ENCODE measurements at regions not wholly inside any gene's neighbourhood (a gene's known extent, or its start where the extent isn't known, plus 50 kb on each side); places are given as distances from the start of the nearest gene placed in this dataset.

GRCh38 chr2:176768185-176768584, 444.4 kb upstream of the HNRNPA3 start:
- Histone ChIP-seq H3K36me3 (no peaks in the 10 kb centered on the region), H3K27ac (no peak overlapping the region), H3K27me3 (no peaks in the 10 kb centered on the region), H3K9me3 (peaks cover 0 to 3% (median 0%) of the 10 kb centered on the region in 4 donors), H3K4me3 (no peak overlapping the region), H3K4me1 (no peaks in the 10 kb centered on the region)
- no peak for TF ChIP-seq POLR2A (IDR thresholded peaks at IDR 0.05)
- TF ChIP-seq, protein P1, sequence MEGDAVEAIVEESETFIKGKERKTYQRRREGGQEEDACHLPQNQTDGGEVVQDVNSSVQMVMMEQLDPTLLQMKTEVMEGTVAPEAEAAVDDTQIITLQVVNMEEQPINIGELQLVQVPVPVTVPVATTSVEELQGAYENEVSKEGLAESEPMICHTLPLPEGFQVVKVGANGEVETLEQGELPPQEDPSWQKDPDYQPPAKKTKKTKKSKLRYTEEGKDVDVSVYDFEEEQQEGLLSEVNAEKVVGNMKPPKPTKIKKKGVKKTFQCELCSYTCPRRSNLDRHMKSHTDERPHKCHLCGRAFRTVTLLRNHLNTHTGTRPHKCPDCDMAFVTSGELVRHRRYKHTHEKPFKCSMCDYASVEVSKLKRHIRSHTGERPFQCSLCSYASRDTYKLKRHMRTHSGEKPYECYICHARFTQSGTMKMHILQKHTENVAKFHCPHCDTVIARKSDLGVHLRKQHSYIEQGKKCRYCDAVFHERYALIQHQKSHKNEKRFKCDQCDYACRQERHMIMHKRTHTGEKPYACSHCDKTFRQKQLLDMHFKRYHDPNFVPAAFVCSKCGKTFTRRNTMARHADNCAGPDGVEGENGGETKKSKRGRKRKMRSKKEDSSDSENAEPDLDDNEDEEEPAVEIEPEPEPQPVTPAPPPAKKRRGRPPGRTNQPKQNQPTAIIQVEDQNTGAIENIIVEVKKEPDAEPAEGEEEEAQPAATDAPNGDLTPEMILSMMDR (IDR thresholded peaks at IDR 0.05) = no peak
- peak in 1 of 3 donors; percentile 48 for DNase-seq

DNA sequence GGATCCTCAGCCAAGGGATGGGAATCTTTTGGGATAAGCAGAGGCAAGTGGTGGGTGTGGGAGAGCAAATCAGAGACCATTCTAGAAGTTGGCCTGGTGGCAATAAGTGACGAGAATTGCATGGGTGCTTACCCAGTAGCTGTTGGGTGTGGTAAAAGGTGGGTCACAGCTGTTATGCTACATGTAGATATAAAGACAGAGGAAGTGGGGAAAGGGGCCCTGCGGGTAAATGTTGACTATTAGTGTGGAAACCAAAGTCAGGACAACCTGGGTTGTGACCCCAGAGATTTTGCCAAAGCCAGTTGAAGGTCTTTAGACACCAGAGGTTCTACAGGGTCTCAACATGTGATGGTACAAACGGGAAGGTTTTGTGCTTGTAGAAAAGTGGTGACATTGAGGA, 443.6 kb upstream of the HNRNPA3 start:
- Histone ChIP-seq H3K9me3 (peaks cover 0 to 3% (median 0%) of the 10 kb centered on the region in 4 donors), H3K27me3 (no peaks in the 10 kb centered on the region), H3K4me1 (no peaks in the 10 kb centered on the region), H3K27ac (no peak overlapping the region), H3K4me3 (no peak overlapping the region), H3K36me3 (no peaks in the 10 kb centered on the region)
- TF ChIP-seq, protein P1 (IDR thresholded peaks at IDR 0.05) = no peak
- TF ChIP-seq POLR2A (IDR thresholded peaks at IDR 0.05) = no peak
- no peak for DNase-seq

DNA sequence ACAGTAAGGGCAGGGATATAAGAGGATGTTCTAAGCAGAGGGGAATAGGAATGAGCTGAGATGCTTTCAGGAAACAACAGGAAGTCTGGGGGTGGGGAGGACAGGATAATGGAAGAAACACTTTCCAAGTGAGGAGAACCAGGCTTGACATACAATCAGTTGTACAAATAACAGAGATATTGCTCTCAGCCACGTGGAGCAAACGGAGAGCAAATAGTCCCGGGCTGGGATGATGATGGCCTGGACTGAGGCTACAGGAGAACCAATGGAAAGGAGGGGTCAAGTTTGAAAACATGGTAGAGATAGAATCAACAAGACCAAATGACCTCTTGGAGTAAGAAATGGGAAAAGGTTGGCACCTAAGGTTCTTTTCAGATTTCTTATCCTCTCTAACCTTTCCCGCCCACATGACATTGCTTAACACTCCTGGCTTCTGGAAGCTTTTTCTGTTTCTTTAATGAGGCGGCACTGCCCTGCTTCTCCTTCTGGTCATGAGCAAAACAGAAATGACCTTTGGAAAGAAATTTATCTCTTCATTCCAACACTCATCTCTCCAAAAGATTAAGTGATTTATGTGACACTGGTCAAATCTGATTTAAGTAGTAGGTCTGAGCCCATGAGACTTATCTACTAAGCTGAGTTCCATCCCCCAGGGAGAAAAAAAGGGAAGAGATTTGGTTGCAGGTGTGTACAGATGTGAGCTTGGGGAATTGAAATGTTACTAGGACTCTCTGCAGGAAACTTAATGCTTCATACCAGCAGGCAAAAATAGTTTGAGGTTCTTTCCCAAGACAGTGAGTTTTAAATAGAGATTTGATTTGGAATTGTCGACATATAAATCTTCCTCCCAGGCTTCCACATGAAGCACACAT, 442.9 kb upstream of the HNRNPA3 start:
- Histone ChIP-seq H3K4me1 (no peaks in the 10 kb centered on the region), H3K36me3 (no peaks in the 10 kb centered on the region), H3K4me3 (no peak overlapping the region), H3K27ac (no peak overlapping the region), H3K27me3 (no peaks in the 10 kb centered on the region), H3K9me3 (peaks cover 0 to 3% (median 0%) of the 10 kb centered on the region in 4 donors)
- DNase-seq = no peak
- TF ChIP-seq POLR2A (IDR thresholded peaks at IDR 0.05) = no peak
- TF ChIP-seq, protein P1 (IDR thresholded peaks at IDR 0.05) = no peak

- H3K4me3 ChIP-seq = no peak overlapping the region
- no peaks in the 10 kb centered on the region for H3K4me1 ChIP-seq
- no peak for TF ChIP-seq POLR2A (IDR thresholded peaks at IDR 0.05)
- TF ChIP-seq, protein P1 (IDR thresholded peaks at IDR 0.05) = no peak
- H3K9me3 ChIP-seq = peaks cover 0 to 3% (median 0%) of the 10 kb centered on the region in 4 donors
- H3K27me3 ChIP-seq = no peaks in the 10 kb centered on the region
- no peak for DNase-seq
- H3K36me3 ChIP-seq = no peaks in the 10 kb centered on the region
- H3K27ac ChIP-seq = no peak overlapping the region
These were observed 439.8 kb upstream of the HNRNPA3 start for GRCh38 chr2:176772816-176773215.

DNA sequence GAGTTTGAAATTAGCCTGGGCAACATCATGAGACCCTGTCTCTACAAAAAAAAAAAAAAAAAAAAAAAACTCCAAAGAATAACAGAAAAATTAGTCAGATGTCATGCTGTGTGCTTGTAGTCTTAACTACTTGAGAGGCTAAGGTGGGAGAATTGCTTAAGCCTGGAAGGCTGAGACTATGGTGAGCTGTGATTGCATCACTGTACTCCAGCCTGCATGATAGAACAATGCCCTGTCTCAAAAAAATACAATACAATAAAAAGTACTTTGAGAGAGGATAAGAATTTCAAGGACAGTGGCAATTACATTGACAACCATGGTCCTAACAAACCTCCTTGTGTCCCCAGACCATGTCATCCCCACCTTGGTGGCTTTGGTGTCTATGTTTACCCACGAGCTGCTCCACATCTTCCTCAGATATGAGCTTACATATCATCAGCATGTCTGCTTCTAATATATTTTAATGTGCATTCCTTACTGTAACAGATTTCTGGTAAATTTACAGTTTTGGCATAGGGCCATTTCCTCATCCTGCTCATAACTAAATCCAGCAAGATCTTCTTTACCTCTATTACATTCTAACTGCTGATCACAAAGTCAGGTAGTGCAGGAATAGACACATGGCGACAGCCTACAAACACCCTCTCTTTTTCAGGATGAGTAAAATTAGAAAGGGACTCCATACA, 437.7 kb upstream of the HNRNPA3 start:
- Histone ChIP-seq H3K36me3 (no peaks in the 10 kb centered on the region), H3K9me3 (peaks cover 0 to 3% (median 0%) of the 10 kb centered on the region in 4 donors), H3K4me1 (no peaks in the 10 kb centered on the region), H3K27ac (no peak overlapping the region), H3K27me3 (no peaks in the 10 kb centered on the region), H3K4me3 (no peak overlapping the region)
- TF ChIP-seq, protein P1 (IDR thresholded peaks at IDR 0.05) = no peak
- no peak for TF ChIP-seq POLR2A (IDR thresholded peaks at IDR 0.05)
- DNase-seq = no peak

Measured in Peyer's patch (tissue), 4 donors.